HCT116 (cell line): ENCODE measurements at regions not wholly inside any gene's neighbourhood (a gene's known extent, or its start where the extent isn't known, plus 50 kb on each side); places are given as distances from the start of the nearest gene placed in this dataset.

Experiments used
- ATAC-seq: fragments of 200-7000 bp; cut with Tn5 transposase; 2 replicates; pipeline ENCODE4 v1.9.1; 2020; ENCODE audit warnings: mild to moderate bottlenecking, moderate library complexity
- BruUV-seq: library from RNA; stranded (reverse); fragments of 400-500 nt; replicated peaks from 2 replicates; lab custom pipeline; 2021; lab: Mats Ljungman, UMichigan
- CTCF ChIA-PET: fragments of 300-600 bp; sonication (Branson Sonifier 250); formaldehyde crosslinking; loops from one replicate; lab custom pipeline; 2021; ENCODE audit warnings: antibody characterized with exemption; lab: Charles Lee
- POLR2A ChIA-PET: fragments of 300-600, 350-600 bp; sonication (Branson Sonifier 250); formaldehyde crosslinking; loops from one replicate; lab custom pipeline; 2021; ENCODE audit warnings: antibody characterized with exemption; lab: Charles Lee
- RAD21 ChIA-PET, 2 experiments: fragments of 300-600 bp; sonication (Branson Sonifier 250); formaldehyde crosslinking; loops; one replicate each; lab custom pipeline; 2023; ENCODE audit warnings: low total read pairs in 2 of 2; ENCODE audit not compliant: uncharacterized antibody in 2 of 2, unreplicated experiment in 2 of 2, low non-redundant PET in 1 of 2; lab: Charles Lee
- DNase-seq: peaks from one replicate; pipeline ENCODE4 v3.0.0-alpha.2; 2010; ENCODE audit warnings: low read depth, low spot score
- H2AFZ ChIP-seq: fragments of 200-600 bp; shearing (Covaris generic), sonication (generic); 2 replicates; pipeline ENCODE4 v1.6.1; 2017; ENCODE audit warnings: low read depth, mixed run types, mixed read lengths, antibody characterized with exemption, low read length; ENCODE audit not compliant: poor library complexity, severe bottlenecking
- H3K27ac ChIP-seq: 2 replicates; pipeline ENCODE4 v1.5.1; 2012; ENCODE audit warnings: low read depth, low read length
- H3K27me3 ChIP-seq: fragments of 200-600 bp; sonication (generic); 2 replicates; pipeline ENCODE4 v1.6.1; 2016; ENCODE audit warnings: mixed run types, low read length, mixed read lengths; ENCODE audit not compliant: insufficient read depth
- H3K36me3 ChIP-seq, 2 experiments: fragments of 200-500 bp in 1 of 2; fragments of 200-600 bp in 1 of 2; sonication (Bioruptor generic) in 1 of 2; sonication (generic) in 1 of 2; 2 replicates each; pipeline versions ENCODE4 v1.5.1 to v1.6.1; 2014 to 2016; ENCODE audit warnings: low read length in 2 of 2, inconsistent platforms in 1 of 2, mixed read lengths in 1 of 2, mixed run types in 1 of 2; ENCODE audit not compliant: insufficient read depth in 2 of 2, control insufficient read depth in 1 of 2
- H3K4me1 ChIP-seq, 2 experiments: fragments of 200-600 bp in 1 of 2; sonication (generic) in 1 of 2; 2 replicates each; pipeline versions ENCODE4 v1.5.1 to v1.6.1; 2012 to 2017; ENCODE audit warnings: low read length in 2 of 2, inconsistent platforms in 1 of 2, mild to moderate bottlenecking in 1 of 2, mixed read lengths in 1 of 2, mixed run types in 1 of 2, moderate library complexity in 1 of 2; ENCODE audit not compliant: insufficient read depth in 2 of 2, control insufficient read depth in 1 of 2
- H3K4me2 ChIP-seq: fragments of 200-600 bp; sonication (generic); 2 replicates; pipeline ENCODE4 v1.6.1; 2017; ENCODE audit warnings: mixed run types, low read length, mixed read lengths
- H3K4me3 ChIP-seq, 2 experiments: fragments of 200-600 bp in 1 of 2; sonication (generic) in 1 of 2; replicated peaks in 1 of 2; 2 replicates each; pipeline ENCODE4 v1.5.1; 2011 to 2016; ENCODE audit warnings: low read length in 2 of 2, control low read depth in 1 of 2, low read depth in 1 of 2, mild to moderate bottlenecking in 1 of 2, mixed read lengths in 1 of 2, mixed run types in 1 of 2
- H3K79me2 ChIP-seq: fragments of 200-600 bp; sonication (generic); 2 replicates; pipeline ENCODE4 v1.6.1; 2017; ENCODE audit warnings: mild to moderate bottlenecking, mixed run types, low read length, moderate library complexity, mixed read lengths; ENCODE audit not compliant: insufficient read depth
- H3K9ac ChIP-seq: fragments of 200-600 bp; sonication (generic); 2 replicates; pipeline ENCODE4 v1.6.1; 2016; ENCODE audit warnings: low read length, mixed read lengths
- H3K9me2 ChIP-seq: fragments of 200-600 bp; sonication (generic), shearing (Covaris generic); 2 replicates; pipeline ENCODE4 v1.6.1; 2017; ENCODE audit warnings: mixed run types, mild to moderate bottlenecking, moderate library complexity; ENCODE audit not compliant: insufficient read depth
- H3K9me3 ChIP-seq, 2 experiments: fragments of 200-500 bp in 1 of 2; fragments of 200-600 bp in 1 of 2; sonication (Bioruptor generic) in 1 of 2; sonication (generic) in 1 of 2; 2 replicates each; pipeline ENCODE4 v1.6.1; 2014 to 2017; ENCODE audit warnings: low read length in 2 of 2, mixed read lengths in 2 of 2, inconsistent platforms in 1 of 2, low read depth in 1 of 2, mild to moderate bottlenecking in 1 of 2, mixed run types in 1 of 2, moderate library complexity in 1 of 2; ENCODE audit not compliant: control insufficient read depth in 1 of 2, insufficient read depth in 1 of 2
- H4K20me1 ChIP-seq: fragments of 200-600 bp; sonication (generic), shearing (Covaris generic); 2 replicates; pipeline ENCODE4 v1.6.1; 2017; ENCODE audit warnings: mixed run types, mild to moderate bottlenecking, moderate library complexity; ENCODE audit not compliant: insufficient read depth
- CBX3 ChIP-seq: IDR thresholded peaks from 2 replicates; pipeline ENCODE4 v1.6.1; 2012; ENCODE audit warnings: low read depth
- CEBPB ChIP-seq: IDR thresholded peaks from 2 replicates; pipeline ENCODE4 v1.6.1; 2012; ENCODE audit warnings: low read depth
- CTCF ChIP-seq, 3 experiments: fragments of 200-600 bp in 1 of 3; sonication (generic) in 1 of 3; IDR thresholded peaks in 2 of 3; conservative IDR thresholded peaks in 1 of 3; 2 replicates each; pipeline ENCODE4 v1.5.1; 2012 to 2017; ENCODE audit warnings: low read depth in 2 of 3, low read length in 2 of 3, antibody characterized with exemption in 1 of 3, borderline replicate concordance in 1 of 3, control low read depth in 1 of 3, mild to moderate bottlenecking in 1 of 3, mixed read lengths in 1 of 3, mixed run types in 1 of 3, moderate library complexity in 1 of 3; ENCODE audit not compliant: insufficient read depth in 1 of 3
- FOSL1 ChIP-seq: IDR thresholded peaks from 2 replicates; pipeline ENCODE4 v1.6.1; 2012; ENCODE audit warnings: low read depth
- YY1 ChIP-seq: IDR thresholded peaks from 2 replicates; pipeline ENCODE4 v1.6.1; 2011; ENCODE audit warnings: low read length, low read depth, moderate library complexity, mild to moderate bottlenecking; ENCODE audit not compliant: insufficient replicate concordance; ENCODE audit errors: extremely low read depth
- intact Hi-C: fragments of 100-400 bp; cut with micrococcal nuclease; formaldehyde crosslinking; loops from 2 replicates; pipeline ENCODE4 v1.10.0; 2022

- POLR2A ChIA-PET, result no interaction called here
- no peaks in the 10 kb centered on the region for H3K79me2 ChIP-seq
- no peaks in the 10 kb centered on the region for H3K9me3 ChIP-seq
- H3K4me3 ChIP-seq, result no peak overlapping the region
- no peak overlapping the region for H3K9ac ChIP-seq
- ATAC-seq, result no peak
- CTCF ChIA-PET, result interaction anchor here (1.4 kb wide), 1 partner anchor 230 kb away, joined by 8 read pairs; no protein-coding TSS in a partner anchor
- TF ChIP-seq CBX3, result no peak
- no peak for TF ChIP-seq YY1
- TF ChIP-seq FOSL1, result no peak
- no peak for TF ChIP-seq CTCF (IDR thresholded peaks at IDR 0.05 in 2 of 3, conservative IDR thresholded peaks at IDR 0.05 in 1 of 3; ENCODE audit: borderline replicate concordance in 1 of 3, insufficient read depth in 1 of 3, low read depth in 2 of 3, low read length in 2 of 3)
- intact Hi-C loops, result no loop called here
- no peaks in the 10 kb centered on the region for H3K36me3 ChIP-seq
- peaks cover 0 to 22% of the 10 kb centered on the region in 2 experiments; a peak in 3 of 4 replicates for H3K4me1 ChIP-seq
- no peak for DNase-seq
- H3K27me3 ChIP-seq, result no peaks in the 10 kb centered on the region
- H3K9me2 ChIP-seq, result no peaks in the 10 kb centered on the region
- RAD21 ChIA-PET, result no interaction called here
- no peak overlapping the region for H3K4me2 ChIP-seq
- H4K20me1 ChIP-seq, result no peaks in the 10 kb centered on the region
- no peak overlapping the region for H2AFZ ChIP-seq
- H3K27ac ChIP-seq, result no peak overlapping the region
- BruUV-seq, result no TSS peak
Measured at GRCh38 chr11:8336356-8337129, 72.9 kb upstream of the LMO1 start.

GRCh38 chr11:8335683-8336082, 72.0 kb upstream of the LMO1 start:
- intact Hi-C loops, result no loop called here

More at GRCh38 chr11:8335683-8336082, 72.0 kb upstream of the LMO1 start:
- Histone ChIP-seq H3K27ac (no peak overlapping the region), H3K9me3 (no peaks in the 10 kb centered on the region), H4K20me1 (no peaks in the 10 kb centered on the region), H3K79me2 (no peaks in the 10 kb centered on the region), H3K27me3 (no peaks in the 10 kb centered on the region), H3K4me1 (peaks cover 0 to 22% of the 10 kb centered on the region in 2 experiments; a peak in 3 of 4 replicates), H2AFZ (no peak overlapping the region), H3K4me3 (no peak overlapping the region)
- ChIA-PET POLR2A (no interaction called here), CTCF (interaction anchor here (1.4 kb wide), 1 partner anchor 231 kb away, joined by 8 read pairs; no protein-coding TSS in a partner anchor), RAD21 (interaction anchor here in 1 of 2 experiments (0.5 kb wide), 1 partner anchor 19 kb away, joined by 3 read pairs; no protein-coding TSS in a partner anchor)
- no peak for DNase-seq
- no peak for ATAC-seq
- TF ChIP-seq CEBPB, result no peak
- TF ChIP-seq, all 23 proteins: peak for 0
- H3K4me2 ChIP-seq, result no peak overlapping the region
- no peaks in the 10 kb centered on the region for H3K36me3 ChIP-seq
- H3K9ac ChIP-seq, result no peak overlapping the region
- H3K9me2 ChIP-seq, result no peaks in the 10 kb centered on the region
- BruUV-seq, result no TSS peak
